AG04450 (cell line): ENCODE measurements at regions not wholly inside any gene's neighbourhood (a gene's known extent, or its start where the extent isn't known, plus 50 kb on each side); places are given as distances from the start of the nearest gene placed in this dataset.

Experiments
- CTCF ChIA-PET: fragments of 300-600, 350-600 bp; formaldehyde crosslinking; extraction: SDS; loops from one replicate; lab custom pipeline; 2022; ENCODE audit warnings: antibody characterized with exemption, inconsistent platforms; lab: Charles Lee
- POLR2A ChIA-PET: fragments of 350-600 bp; formaldehyde crosslinking; extraction: SDS; loops from one replicate; lab custom pipeline; 2021; ENCODE audit warnings: antibody characterized with exemption, inconsistent platforms; lab: Yijun Ruan, JAX
- DNase-seq: peaks from one replicate; pipeline ENCODE4 v3.0.0-alpha.2; 2011; ENCODE audit warnings: low read depth, low spot score
- H3K27ac ChIP-seq: one replicate; pipeline ENCODE4 v1.5.1; 2012; ENCODE audit warnings: low read depth, low read length, control low read depth
- H3K27me3 ChIP-seq: one replicate; pipeline ENCODE4 v1.6.0; 2012; ENCODE audit warnings: low read length; ENCODE audit not compliant: control insufficient read depth, insufficient read depth
- H3K4me3 ChIP-seq: 2 replicates; pipeline ENCODE4 v1.5.1; 2011; ENCODE audit warnings: mild to moderate bottlenecking, low read depth, low read length, control low read depth
- H3K9me3 ChIP-seq: 2 replicates; pipeline ENCODE4 v1.5.1; 2012; ENCODE audit warnings: low read length; ENCODE audit not compliant: control insufficient read depth, insufficient read depth
- TF ChIP-seq, protein P1 (sequence below): IDR thresholded peaks from 2 replicates; pipeline ENCODE4 v1.5.1; 2011; ENCODE audit warnings: low read depth, low read length, control low read depth, inconsistent platforms

DNA sequence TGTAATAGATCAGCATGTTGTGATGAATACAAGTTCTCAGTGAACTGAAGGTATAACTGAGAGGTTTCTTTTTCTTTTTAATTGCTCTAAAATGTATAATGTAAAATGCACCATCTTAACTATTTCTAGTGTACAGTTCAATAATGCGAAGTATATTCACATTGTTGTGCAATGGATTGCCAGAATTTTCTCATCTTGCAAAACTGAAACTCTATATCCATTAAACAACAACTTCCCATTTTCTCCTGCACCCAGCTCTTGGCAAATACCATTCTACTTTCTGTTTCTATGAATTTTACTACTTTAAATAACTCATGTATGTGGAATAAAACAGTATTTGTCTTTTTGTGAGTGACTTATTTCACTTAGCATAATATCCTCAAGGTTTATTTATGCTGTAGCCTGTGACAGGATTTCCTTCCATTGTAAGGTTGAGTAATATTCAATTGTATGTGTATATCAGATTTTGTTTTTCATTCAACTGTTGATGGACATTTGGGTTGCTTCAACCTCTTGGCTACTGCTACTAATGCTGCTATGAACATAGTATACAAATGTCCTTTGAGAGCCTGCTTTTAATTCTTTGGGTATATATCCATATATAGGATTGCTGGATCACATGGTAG lies 53.5 kb upstream of the NPFFR2 start:
- H3K9me3 ChIP-seq, result no peaks in the 10 kb centered on the region
- no peak overlapping the region for H3K27ac ChIP-seq

GRCh38 chr4:71980976-71981375 lies 50.8 kb upstream of the NPFFR2 start:
- CTCF ChIA-PET, result interaction anchor here (1.2 kb wide), 1 partner anchor 9 kb away, joined by 3 read pairs; no protein-coding TSS in a partner anchor
- POLR2A ChIA-PET, result no interaction called here
- Histone ChIP-seq H3K27me3 (no peaks in the 10 kb centered on the region), H3K4me3 (no peak overlapping the region), H3K27ac (no peak overlapping the region), H3K9me3 (no peaks in the 10 kb centered on the region)
- TF ChIP-seq, protein P1, sequence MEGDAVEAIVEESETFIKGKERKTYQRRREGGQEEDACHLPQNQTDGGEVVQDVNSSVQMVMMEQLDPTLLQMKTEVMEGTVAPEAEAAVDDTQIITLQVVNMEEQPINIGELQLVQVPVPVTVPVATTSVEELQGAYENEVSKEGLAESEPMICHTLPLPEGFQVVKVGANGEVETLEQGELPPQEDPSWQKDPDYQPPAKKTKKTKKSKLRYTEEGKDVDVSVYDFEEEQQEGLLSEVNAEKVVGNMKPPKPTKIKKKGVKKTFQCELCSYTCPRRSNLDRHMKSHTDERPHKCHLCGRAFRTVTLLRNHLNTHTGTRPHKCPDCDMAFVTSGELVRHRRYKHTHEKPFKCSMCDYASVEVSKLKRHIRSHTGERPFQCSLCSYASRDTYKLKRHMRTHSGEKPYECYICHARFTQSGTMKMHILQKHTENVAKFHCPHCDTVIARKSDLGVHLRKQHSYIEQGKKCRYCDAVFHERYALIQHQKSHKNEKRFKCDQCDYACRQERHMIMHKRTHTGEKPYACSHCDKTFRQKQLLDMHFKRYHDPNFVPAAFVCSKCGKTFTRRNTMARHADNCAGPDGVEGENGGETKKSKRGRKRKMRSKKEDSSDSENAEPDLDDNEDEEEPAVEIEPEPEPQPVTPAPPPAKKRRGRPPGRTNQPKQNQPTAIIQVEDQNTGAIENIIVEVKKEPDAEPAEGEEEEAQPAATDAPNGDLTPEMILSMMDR, result no peak
- no peak for DNase-seq

More for the DNA sequence above, 53.5 kb upstream of the NPFFR2 start:
- Histone ChIP-seq H3K27me3 (no peaks in the 10 kb centered on the region), H3K4me3 (no peak overlapping the region)
- ChIA-PET CTCF (no interaction called here), POLR2A (no interaction called here)
- TF ChIP-seq, protein P1, result no peak
- no peak for DNase-seq
